Limb (tissue), 2 donors: ENCODE measurements at regions not wholly inside any gene's neighbourhood (a gene's known extent, or its start where the extent isn't known, plus 50 kb on each side); places are given as distances from the start of the nearest gene placed in this dataset.
"Not testable (repeated sequence)": the region's sequence is repeated elsewhere in the genome, so short reads cannot be mapped to it uniquely, and the experiment has no call there.

ENCODE experiments used
- DNase-seq, 2 donors: peaks; one replicate each; pipeline ENCODE4 v3.0.0-alpha.2; 2016; ENCODE audit errors: extremely low spot score in 2 of 2

DNA sequence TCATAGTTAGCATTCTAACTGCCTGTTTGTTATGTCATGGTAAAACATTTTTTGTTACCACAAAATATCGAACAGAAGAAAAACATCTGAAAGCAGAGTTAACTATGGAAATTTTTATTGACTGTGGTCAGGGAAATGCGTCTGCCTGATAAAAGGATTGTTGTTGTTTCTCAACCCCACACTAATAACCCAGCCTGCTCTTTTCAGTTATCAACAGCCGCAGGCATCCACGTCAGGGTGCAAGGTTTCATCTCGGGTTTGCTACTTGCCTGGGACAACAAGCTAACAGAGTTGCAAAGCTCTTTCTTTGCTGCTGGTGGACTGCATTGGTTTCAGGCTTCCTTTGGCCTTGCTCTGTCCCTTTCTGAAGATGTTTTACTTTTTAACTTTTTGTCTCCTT, 969.2 kb downstream of the CDH18 start:
- DNase-seq: no peak

DNA sequence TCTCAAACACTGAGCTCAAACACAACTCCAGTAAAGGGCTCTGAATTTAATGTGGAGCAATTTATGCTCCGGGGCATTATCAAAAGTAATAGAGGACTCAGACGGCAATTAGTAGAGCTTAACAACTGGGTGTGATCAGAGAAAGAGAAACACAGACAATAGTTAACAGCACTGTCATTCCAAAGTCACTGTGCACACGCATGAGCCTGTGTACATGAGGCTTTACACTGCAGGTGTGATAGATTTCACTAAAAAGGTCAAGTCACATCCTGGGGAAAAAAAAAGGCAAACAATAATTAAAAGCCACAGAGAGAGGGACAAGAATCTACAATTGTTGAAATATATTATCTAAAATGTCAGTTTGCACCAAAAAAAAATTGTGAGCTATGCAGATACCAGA, 956.5 kb downstream of the CDH18 start:
- DNase-seq: no peak

DNA sequence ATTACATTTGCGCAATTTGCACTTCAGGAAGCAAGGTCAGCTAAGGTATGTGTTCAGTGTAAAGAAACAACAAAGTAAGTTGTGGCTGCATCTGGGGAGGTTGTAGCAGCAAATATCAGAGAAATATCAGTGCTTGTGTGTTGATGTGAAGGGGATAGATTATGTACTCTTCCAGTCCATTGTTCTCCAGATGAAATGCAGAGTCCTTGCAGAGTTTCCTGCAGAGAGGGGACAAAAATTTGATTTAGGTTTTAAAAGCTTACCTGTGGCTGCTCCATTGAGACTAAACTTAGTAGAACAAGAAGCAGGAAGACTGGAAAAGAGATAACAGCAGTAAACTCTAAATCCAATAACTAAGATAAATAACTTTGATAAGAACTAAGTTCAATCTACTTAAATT, 952.2 kb downstream of the CDH18 start:
- no peak for DNase-seq

DNA sequence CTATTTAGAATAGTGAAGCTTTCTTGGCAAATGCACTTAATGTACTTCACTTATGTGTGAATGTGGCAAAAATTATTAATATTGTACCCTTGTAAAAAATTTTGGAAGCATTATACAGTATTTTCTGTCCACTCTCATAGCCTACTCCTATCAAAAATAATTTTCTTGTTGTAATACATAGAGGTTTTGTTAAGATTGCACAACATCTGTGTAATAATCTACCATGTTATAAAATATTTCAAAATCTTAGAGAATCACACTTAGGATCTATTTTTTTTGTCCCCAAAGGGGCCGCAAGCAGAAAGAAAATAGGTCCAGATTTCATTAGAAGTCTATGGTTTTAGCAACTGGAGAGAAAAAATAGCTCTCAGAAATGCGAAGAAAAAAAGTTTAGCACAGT, 945.9 kb downstream of the CDH18 start:
- DNase-seq: no peak

DNA sequence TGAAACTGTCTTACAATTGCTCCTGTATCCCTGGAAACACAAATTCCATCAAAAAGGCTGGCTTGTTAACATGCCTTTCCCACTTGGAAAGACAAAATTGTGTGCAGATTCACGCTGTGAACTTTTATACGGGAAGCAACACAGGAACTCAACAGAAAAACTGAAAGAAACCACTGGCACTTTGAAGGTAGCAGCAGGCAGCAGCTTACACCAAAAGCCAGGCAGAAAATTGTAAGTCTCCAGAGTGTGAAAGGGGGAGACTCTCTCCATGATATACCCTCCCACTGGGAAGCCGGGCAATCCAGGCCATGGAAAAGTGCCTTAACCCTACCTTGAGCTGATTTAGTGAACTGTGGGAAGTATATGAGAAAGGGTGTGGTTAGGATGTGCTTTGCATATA, 943.7 kb downstream of the CDH18 start:
- no peak for DNase-seq

DNA sequence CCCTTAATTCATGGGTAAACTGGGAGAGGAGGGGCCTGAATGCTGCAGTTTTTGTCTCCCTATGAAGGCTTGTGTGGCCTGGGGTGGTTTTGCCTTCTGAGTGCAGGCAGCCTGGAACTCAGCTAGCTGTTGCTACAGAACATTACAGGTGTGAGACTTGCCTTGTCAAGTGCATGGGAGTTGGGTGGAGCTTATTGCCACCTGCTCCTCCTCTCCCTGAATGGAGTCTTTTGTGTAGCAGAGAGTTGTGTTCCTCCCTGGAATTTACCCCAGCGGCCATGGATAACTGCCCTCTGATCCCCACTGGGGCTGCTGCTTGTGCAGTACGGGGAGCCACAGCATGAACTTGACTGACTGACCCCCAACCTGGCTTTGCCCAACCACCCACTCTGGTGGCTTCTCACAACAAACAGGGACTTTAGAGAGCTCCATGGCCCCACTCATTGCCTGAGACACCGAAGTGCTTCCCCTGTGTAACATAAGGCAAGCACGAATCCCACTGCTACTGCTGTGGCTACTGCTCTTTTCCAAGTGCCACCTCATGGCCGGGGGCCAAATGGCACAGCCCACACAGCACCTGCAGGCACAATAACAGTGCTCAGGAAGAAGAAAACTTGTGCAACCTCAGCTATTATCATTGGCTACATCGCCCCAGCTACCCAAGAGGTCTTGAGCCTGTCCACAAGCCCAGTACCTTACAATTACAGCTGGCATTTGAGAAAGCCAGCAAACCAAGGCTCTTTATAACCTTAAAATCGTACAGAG, 942.9 kb downstream of the CDH18 start:
- DNase-seq: no peak

DNA sequence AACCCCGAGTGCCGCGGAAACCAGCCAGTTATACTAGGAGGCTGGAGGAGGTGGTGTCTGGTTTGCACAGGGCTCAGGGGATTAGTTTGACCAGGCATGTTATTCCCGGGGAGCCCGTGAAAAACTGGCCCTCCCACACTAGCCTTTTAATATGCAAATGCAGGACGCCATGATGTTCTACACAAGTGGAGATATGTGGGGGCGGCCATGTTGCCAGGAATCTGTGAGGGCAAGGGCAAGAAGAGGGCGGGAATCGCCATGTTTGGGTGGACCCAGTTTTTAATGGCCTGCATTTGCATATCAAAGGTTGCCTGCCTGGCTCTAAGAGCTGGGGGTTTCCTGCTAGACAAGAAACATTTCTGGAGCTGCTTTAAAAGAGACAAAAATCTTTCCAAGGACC, 940.7 kb downstream of the CDH18 start:
- no peak for DNase-seq

DNA sequence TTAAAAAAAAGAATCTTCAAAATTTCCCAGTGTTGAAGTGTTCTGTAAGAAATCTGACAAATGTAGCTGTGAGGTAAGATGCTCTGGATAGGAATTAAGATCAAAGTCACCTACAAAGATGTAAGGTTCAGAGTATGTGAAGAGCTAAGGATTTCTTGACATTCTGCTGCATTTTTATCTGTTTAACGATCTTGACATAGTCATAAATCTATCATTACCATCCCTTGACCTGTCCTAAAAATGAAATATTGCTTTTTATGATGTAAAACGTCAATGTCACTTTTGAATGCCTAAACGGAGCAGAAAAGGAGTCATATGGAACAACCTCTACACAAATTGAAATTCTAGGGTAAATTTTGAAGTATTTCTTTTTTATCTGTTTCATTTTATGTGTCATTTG, 939.3 kb downstream of the CDH18 start:
- DNase-seq: no peak

DNA sequence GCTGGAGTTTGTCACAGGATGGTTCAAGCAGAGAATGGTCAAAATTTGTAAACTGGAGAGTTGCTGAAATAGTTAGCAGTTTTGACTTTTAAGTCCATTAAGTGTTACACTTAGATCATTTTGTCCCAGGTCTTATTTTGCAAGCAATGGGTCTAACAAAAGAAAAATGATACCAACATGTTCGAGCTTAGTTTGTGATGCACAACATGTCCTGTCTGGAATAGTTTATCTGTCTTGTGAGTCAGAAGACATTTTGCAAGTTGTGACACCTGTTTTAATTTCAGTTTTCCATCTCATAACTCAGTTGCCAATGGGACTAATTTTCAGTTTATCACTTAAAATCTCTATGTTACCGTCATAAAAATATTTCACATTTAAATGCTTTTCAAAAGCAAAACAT, 929.8 kb downstream of the CDH18 start:
- no peak for DNase-seq

DNA sequence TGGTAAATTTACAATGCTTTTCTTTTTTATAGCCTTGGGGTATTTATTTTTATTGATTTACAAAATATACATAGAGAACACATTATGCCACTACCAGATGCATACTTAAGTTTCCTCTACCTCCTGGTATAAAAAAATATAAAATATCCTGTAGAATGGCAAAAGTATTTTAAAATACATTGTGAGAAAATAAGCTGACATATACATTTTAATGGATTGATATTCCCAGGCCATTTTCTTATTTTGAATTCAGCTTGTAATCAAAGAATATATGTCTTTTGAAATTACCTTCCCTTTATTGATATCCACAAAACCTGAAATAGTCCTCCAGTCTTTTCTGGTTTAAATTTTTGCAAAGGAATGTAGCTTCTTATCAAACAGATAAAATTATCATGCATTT, 923.9 kb downstream of the CDH18 start:
- DNase-seq: no peak

DNA sequence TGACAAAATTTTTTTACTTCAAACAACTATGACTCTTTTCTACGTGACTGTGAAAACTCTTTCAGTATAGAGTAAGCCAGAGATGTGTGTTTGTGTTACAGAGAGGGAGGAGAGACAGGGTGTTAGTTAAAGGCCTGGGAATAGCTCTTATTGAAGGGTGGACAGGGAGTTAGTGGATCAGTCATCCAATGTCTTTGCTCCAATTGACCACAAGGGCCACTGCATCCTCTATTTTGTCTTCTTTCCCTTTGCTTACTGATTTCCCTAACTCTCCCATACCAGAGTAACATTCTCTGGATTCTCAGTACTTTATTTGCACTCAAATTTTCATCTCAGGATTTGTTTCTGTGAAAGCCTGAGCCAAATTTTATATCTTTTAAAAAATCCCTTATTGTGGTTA, 920.3 kb downstream of the CDH18 start:
- no peak for DNase-seq

DNA sequence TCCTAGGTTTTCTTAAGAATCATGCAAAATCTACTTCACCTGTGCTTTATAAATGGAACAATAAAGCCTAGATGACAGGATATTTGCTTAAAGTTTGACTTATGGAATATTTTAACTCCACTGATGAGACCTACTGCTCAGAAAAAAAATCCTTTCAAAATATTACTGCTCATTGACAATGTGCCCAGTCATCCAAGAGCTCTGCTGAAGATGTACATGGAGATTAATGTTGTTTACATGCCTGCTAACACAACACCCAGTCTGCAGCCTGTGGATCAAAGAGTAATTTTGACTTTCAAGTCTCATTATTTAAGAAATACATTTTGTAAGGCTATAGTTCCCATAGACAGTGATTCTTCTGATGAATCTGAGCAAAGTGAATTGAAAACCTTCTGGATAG, 889.6 kb downstream of the CDH18 start:
- no peak for DNase-seq

DNA sequence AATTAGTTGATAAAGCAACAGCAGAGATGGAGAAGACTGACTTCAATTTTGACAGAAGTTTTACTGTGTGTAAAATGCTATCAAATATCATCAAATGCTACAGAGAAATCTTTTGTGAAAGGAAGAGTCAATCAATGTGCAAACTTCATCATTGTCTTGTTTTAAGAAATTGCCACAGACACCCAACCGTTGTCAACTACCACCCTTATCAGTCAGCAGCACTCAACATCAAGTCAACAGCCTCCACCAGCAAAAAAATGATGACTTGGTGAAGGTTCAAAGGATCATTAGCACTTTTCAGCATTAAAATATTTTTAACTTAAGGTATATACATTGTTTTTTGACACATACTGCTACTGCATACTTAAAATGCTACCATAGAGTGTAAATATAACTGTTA, 888.8 kb downstream of the CDH18 start:
- no peak for DNase-seq

DNA sequence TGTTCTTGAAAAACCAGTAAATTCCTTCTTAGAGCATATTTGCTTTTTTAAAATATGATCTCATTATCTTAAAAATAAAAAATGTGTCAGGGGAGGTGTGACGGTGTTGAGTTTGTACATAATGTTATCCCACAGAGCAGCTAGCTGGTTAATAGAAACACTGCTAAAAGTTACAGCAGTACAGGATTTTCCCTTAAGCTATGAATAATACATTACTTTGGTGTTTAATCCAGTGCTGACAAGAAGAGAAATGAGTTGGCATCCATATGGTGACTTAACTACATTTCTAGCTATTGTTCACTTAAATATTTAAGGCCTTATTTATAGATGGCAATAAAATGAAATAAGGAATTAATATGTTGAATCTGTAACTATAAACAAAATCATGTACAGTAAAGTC, 883.1 kb downstream of the CDH18 start:
- no peak for DNase-seq

DNA sequence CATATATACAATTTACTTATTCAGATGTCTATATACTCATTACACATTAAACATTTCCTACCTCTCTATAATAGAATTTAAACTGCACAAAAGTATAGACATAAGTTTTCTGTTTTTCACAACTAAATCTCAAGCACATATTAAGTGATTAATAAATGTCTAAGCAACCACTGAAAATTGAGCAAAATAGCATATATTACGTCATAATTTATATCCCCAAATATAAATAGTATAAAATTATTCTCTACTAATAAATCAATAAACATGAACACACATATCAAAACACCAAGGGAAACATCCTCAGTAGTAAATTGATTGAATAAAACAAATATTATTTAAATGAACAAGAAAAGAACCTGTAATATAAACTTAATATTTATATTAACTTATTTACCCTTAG, 865.1 kb downstream of the CDH18 start:
- DNase-seq: no peak

DNA sequence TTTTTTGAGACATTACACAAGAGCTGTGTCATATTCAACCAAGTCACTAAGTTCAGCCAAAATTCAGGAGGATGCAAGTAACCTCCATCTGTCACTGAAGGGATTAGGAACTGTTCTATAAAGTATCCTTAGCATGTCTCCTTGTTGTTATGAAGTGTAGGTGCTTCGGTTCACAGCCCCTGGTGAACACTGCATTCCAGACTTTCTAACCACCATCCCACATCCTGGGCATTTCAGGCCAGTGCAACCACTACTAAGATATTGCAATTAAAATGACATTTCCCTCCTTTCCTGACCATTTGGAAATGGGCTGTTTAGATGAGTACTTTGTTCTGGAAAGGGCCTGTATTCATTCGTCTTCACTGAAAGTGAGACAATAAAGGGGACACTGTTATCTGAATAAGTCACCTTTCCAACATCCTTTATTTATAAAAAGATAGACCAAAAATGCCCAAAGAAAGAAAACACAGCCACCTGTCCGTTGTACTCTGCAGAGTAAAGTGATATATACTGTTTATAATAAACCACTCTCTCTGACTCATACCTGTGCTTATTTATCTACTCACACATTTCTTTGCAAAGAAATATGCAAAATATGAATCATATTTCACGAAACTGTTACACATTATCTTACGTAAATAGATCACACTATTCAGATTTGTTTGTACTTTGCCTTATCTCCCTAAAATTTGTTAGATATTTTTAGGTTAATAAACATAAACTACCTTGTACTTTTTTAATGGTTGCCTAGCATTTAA, 861.9 kb downstream of the CDH18 start:
- DNase-seq: no peak

DNA sequence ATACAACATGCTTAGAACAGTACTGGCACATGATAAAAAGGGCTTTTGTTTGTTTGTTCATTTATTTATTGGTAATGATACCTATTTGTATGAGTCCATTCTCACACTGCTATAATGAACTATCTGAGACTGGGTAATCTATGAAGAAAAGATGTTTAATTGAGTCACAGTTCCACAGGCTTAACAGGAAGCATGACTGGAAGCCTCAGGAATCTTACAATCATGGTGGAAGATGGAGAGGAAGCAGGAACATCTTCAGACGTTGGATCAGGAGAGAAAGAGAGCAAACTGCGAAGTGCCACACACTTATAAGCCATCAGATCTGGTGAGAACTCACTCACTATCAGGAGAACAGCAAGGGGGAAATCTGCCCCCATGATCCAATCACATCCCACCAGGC, 847.7 kb downstream of the CDH18 start:
- no peak for DNase-seq

DNA sequence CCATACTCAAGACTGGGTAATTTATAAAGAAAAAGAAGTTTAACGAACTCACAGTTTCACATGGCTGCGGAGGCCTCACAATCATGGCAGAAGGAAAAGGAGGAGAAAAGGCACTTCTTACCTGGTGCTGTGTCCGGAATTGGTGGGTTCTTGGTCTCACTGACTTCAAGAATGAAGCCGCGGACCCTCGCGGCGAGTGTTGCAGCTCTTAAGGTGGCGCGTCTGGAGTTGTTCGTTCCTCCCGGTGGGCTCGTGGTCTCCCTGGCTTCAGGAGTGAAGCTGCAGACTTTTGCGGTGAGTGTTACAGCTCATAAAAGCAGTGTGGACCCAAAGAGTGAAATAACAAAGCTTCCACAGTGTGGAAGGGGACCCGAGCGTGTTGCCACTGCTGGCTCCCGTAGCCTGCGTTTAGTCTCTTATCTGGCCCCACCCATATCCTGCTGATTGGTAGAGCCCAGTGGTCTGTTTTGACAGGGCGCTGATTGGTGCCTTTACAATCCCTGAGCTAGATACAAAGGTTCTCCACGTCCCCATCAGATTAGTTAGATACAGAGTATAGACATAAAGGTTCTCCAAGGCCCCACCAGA, 846.0 kb downstream of the CDH18 start:
- DNase-seq: not testable (repeated sequence)

DNA sequence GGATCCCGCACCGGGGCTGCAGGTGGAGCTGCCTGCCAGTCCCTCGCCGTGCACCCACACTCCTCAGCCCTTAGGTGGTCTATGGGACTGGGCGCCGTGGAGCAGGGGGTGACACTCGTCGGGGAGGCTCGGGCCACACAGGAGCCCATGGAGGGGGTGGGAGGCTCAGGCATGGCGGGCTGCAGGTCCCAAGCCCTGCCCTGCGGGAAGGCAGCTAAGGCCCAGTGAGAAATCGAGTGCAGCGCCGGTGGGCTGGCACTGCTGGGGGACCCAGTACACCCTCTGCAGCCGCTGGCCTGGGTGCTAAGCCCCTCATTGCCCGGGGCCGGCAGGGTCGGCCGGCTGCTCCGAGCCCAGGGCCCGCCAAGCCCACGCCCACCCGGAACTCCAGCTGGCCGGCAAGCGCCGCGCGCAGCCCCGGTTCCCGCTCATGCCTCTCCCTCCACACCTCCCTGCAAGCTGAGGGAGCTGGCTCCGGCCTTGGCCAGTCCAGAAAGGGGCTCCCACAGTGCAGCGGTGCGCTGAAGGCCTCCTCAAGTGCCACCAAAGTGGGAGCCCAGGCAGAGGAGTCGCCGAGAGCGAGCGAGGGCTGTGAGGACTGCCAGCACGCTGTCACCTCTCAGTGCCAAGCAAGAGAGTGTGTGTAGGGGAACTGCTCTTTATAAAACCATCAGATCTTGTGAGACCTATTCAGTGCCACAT, 845.1 kb downstream of the CDH18 start:
- DNase-seq: not testable (repeated sequence)

DNA sequence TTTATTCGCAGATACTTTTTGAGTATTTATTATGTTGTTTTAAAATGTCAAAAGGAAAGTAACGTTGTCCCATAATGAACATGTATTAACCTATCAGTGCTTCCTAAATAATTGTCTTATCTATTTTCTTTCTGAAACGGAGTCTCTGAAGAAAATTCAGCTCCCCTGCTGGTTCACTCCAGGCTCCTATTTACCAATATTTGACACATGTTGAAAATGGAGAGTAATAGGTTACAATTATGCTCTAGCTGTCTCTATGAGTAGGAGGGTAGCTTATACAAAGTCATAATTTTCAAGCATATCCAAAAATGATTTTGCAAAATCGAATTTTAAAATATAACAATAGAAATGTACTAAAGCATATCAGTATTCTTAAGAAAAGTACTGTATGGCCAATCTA, 844.1 kb downstream of the CDH18 start:
- no peak for DNase-seq

DNA sequence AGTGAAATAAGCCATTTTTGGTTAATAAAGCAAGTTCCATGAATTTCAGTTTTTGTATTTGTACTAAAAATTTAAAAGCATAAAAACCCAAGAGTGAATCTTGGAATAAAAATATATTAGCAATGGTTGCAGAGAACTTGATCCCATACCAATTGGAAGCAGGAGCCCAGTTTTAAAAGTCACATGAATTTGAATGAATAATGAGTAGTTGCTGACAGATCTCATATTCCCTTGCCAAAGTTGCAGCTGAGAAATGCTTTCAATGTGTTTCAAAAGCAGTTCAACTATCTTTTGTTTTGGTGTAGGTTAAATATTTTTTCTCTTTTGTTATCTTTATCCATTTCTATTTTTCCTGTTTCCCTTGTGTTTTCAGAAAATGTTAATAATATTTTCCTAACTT, 818.6 kb downstream of the CDH18 start:
- no peak for DNase-seq

DNA sequence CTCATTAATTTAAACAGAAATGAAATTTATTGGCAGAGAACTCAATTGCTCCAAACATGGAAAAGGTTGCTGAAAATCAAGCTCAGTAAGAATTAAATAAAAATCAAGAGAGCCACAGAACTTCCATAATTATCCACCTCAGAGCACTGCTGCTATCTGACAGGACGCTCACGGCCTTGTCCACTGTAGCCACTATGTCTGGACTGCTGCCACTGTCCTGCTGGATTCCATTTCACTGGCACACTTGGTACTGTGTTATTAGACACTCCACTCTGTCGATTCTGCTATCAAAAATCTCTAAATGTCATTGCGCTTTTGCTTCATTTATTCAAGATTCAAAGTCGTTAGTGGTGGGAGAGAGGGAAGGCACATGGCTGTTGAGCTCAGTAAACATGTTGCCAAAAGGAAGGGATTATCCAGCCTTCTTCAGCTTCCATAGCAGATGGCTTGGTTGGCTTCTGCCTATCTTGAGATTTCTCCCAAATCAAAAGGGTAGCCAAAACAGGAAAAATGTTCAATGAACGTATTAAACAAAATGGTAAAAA, 815.0 kb downstream of the CDH18 start:
- DNase-seq: no peak
